GM12878 (cell line): ENCODE measurements at regions not wholly inside any gene's neighbourhood (a gene's known extent, or its start where the extent isn't known, plus 50 kb on each side); places are given as distances from the start of the nearest gene placed in this dataset.
"Not testable (repeated sequence)": the region's sequence is repeated elsewhere in the genome, so short reads cannot be mapped to it uniquely, and the experiment has no call there.

ENCODE experiments used
- ASH2L ChIP-seq: fragments of 300-600, 200-600 bp; sonication (generic); IDR thresholded peaks from 2 replicates; pipeline ENCODE4 v1.6.1; 2017; ENCODE audit warnings: low read depth, mild to moderate bottlenecking, borderline replicate concordance
- MEF2A ChIP-seq: IDR thresholded peaks from 2 replicates; pipeline ENCODE4 v1.6.1; 2011; ENCODE audit warnings: low read depth, mild to moderate bottlenecking, low read length, moderate library complexity; ENCODE audit not compliant: insufficient read depth
- POLR2A ChIP-seq: IDR thresholded peaks from 2 replicates; pipeline ENCODE4 v1.6.1; 2011; ENCODE audit warnings: low read depth, mild to moderate bottlenecking, low read length
- RFX5 ChIP-seq: IDR thresholded peaks from 2 replicates; pipeline ENCODE4 v1.6.1; 2011; ENCODE audit warnings: low read depth, low read length, improper control_type of control experiment
- SIN3A ChIP-seq: IDR thresholded peaks from 2 replicates; pipeline ENCODE4 v1.6.1; 2012; ENCODE audit warnings: low read depth, low read length, improper control_type of control experiment
- TARDBP ChIP-seq: IDR thresholded peaks from 2 replicates; pipeline ENCODE4 v1.6.1; 2016; ENCODE audit warnings: borderline replicate concordance
- ZNF24 ChIP-seq: fragments of 450-650 bp; IDR thresholded peaks from 2 replicates; pipeline ENCODE4 v1.6.1; 2017; ENCODE audit warnings: antibody characterized with exemption, mild to moderate bottlenecking
- TF ChIP-seq, protein P1 (sequence below), 3 experiments: IDR thresholded peaks in 2 of 3; conservative IDR thresholded peaks in 1 of 3; 2 replicates each; pipeline ENCODE4 v1.5.1; 2011; ENCODE audit warnings: low read depth in 3 of 3, low read length in 3 of 3, mild to moderate bottlenecking in 3 of 3, control low read depth in 2 of 3, moderate library complexity in 2 of 3, inconsistent platforms in 1 of 3, mixed read lengths in 1 of 3; ENCODE audit not compliant: control insufficient read depth in 2 of 3, insufficient read depth in 1 of 3; ENCODE audit errors: extremely low read depth in 1 of 3
- TF ChIP-seq, protein P2 (sequence below): fragments of 450-650 bp; IDR thresholded peaks from 2 replicates; pipeline ENCODE4 v1.6.1; 2016; ENCODE audit warnings: mild to moderate bottlenecking, moderate library complexity, borderline replicate concordance
- TF ChIP-seq, protein P3 (sequence below): IDR thresholded peaks from 2 replicates; pipeline ENCODE4 v1.6.1; 2011; ENCODE audit warnings: low read depth, low read length, improper control_type of control experiment, borderline replicate concordance

DNA sequence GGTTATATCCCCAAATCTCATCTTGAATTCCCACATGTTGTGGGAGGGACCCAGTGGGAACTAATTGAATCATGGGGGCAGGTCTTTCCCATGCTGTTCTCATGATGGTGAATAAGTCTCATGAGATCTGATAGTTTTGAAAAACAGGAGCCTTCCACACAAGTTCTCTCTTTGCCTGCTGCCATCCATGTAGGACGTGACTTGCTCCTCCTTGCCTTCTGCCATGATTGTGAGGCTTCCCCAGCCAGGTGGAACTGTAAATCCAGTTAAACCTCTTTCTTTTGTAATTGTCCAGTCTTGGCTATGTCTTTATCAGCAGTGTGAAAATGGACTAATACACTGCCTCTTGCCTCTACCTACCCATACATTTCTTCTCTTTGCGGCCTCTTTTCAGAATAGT is 193.4 kb downstream of the C7orf25 start:
- TF ChIP-seq, protein P1, sequence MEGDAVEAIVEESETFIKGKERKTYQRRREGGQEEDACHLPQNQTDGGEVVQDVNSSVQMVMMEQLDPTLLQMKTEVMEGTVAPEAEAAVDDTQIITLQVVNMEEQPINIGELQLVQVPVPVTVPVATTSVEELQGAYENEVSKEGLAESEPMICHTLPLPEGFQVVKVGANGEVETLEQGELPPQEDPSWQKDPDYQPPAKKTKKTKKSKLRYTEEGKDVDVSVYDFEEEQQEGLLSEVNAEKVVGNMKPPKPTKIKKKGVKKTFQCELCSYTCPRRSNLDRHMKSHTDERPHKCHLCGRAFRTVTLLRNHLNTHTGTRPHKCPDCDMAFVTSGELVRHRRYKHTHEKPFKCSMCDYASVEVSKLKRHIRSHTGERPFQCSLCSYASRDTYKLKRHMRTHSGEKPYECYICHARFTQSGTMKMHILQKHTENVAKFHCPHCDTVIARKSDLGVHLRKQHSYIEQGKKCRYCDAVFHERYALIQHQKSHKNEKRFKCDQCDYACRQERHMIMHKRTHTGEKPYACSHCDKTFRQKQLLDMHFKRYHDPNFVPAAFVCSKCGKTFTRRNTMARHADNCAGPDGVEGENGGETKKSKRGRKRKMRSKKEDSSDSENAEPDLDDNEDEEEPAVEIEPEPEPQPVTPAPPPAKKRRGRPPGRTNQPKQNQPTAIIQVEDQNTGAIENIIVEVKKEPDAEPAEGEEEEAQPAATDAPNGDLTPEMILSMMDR (IDR thresholded peaks at IDR 0.05 in 2 of 3, conservative IDR thresholded peaks at IDR 0.05 in 1 of 3; ENCODE audit: control insufficient read depth in 2 of 3, extremely low read depth in 1 of 3, insufficient read depth in 1 of 3, low read depth in 3 of 3, low read length in 3 of 3) = not testable (repeated sequence)
- TF ChIP-seq POLR2A, ASH2L, RFX5, MEF2A, TARDBP, ZNF24, SIN3A: not testable (repeated sequence)
- TF ChIP-seq, protein P2, sequence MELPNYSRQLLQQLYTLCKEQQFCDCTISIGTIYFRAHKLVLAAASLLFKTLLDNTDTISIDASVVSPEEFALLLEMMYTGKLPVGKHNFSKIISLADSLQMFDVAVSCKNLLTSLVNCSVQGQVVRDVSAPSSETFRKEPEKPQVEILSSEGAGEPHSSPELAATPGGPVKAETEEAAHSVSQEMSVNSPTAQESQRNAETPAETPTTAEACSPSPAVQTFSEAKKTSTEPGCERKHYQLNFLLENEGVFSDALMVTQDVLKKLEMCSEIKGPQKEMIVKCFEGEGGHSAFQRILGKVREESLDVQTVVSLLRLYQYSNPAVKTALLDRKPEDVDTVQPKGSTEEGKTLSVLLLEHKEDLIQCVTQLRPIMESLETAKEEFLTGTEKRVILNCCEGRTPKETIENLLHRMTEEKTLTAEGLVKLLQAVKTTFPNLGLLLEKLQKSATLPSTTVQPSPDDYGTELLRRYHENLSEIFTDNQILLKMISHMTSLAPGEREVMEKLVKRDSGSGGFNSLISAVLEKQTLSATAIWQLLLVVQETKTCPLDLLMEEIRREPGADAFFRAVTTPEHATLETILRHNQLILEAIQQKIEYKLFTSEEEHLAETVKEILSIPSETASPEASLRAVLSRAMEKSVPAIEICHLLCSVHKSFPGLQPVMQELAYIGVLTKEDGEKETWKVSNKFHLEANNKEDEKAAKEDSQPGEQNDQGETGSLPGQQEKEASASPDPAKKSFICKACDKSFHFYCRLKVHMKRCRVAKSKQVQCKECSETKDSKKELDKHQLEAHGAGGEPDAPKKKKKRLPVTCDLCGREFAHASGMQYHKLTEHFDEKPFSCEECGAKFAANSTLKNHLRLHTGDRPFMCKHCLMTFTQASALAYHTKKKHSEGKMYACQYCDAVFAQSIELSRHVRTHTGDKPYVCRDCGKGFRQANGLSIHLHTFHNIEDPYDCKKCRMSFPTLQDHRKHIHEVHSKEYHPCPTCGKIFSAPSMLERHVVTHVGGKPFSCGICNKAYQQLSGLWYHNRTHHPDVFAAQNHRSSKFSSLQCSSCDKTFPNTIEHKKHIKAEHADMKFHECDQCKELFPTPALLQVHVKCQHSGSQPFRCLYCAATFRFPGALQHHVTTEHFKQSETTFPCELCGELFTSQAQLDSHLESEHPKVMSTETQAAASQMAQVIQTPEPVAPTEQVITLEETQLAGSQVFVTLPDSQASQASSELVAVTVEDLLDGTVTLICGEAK = not testable (repeated sequence)
- TF ChIP-seq, protein P3, sequence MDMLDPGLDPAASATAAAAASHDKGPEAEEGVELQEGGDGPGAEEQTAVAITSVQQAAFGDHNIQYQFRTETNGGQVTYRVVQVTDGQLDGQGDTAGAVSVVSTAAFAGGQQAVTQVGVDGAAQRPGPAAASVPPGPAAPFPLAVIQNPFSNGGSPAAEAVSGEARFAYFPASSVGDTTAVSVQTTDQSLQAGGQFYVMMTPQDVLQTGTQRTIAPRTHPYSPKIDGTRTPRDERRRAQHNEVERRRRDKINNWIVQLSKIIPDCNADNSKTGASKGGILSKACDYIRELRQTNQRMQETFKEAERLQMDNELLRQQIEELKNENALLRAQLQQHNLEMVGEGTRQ = not testable (repeated sequence)
